Hepatocyte (in vitro differentiated cells): ENCODE measurements at regions not wholly inside any gene's neighbourhood (a gene's known extent, or its start where the extent isn't known, plus 50 kb on each side); places are given as distances from the start of the nearest gene placed in this dataset.

Source experiments
- EZH2 ChIP-seq: fragments of 200-600 bp; sonication (generic); IDR thresholded peaks from 2 replicates; pipeline ENCODE4 v1.6.1; 2016; ENCODE audit warnings: antibody characterized with exemption, mild to moderate bottlenecking, borderline replicate concordance
- TF ChIP-seq, protein P1 (sequence below): fragments of 200-600 bp; sonication (generic); IDR thresholded peaks from 2 replicates; pipeline ENCODE4 v1.5.1; 2016; ENCODE audit warnings: antibody characterized with exemption, mild to moderate bottlenecking; ENCODE audit not compliant: poor library complexity

DNA sequence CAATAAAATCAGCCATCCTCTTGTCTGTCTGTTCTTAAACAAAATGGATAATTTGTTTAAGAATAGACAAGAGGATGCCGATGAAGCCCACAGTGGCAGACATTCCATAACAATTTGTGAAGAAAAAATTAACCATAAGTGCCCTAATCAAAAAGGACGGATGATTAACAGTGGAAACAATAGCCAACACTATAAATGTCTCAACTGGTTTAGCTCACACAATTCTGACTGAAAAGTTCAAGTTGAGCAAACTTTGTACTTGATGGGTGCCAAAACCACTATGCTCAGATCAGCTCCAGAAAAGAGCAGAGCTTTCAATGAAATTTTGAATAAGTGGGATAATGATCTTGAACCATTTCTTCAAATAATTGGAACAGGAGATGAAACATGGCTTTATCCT, 202.2 kb upstream of the OR4E1 start:
- TF ChIP-seq, protein P1, sequence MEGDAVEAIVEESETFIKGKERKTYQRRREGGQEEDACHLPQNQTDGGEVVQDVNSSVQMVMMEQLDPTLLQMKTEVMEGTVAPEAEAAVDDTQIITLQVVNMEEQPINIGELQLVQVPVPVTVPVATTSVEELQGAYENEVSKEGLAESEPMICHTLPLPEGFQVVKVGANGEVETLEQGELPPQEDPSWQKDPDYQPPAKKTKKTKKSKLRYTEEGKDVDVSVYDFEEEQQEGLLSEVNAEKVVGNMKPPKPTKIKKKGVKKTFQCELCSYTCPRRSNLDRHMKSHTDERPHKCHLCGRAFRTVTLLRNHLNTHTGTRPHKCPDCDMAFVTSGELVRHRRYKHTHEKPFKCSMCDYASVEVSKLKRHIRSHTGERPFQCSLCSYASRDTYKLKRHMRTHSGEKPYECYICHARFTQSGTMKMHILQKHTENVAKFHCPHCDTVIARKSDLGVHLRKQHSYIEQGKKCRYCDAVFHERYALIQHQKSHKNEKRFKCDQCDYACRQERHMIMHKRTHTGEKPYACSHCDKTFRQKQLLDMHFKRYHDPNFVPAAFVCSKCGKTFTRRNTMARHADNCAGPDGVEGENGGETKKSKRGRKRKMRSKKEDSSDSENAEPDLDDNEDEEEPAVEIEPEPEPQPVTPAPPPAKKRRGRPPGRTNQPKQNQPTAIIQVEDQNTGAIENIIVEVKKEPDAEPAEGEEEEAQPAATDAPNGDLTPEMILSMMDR, result no peak
- no peak for TF ChIP-seq EZH2
